ENCODE measurements at regions not wholly inside any gene's neighbourhood (a gene's known extent, or its start where the extent isn't known, plus 50 kb on each side); places are given as distances from the start of the nearest gene placed in this dataset.

- TF ChIP-seq CTCF (IDR thresholded peaks at IDR 0.05; ENCODE audit: poor library complexity) (no peak), EZH2 (IDR thresholded peaks at IDR 0.05; ENCODE audit: borderline replicate concordance) (no peak), EZH2phosphoT487 (IDR thresholded peaks at IDR 0.05; ENCODE audit: low read depth, severe bottlenecking, unreplicated experiment) (no peak)
Measured at GRCh38 chr6:146895101-146895771, 296.5 kb downstream of the ADGB start.

Data from hepatocyte (in vitro differentiated cells).